GM12878 (cell line): ENCODE measurements at regions not wholly inside any gene's neighbourhood (a gene's known extent, or its start where the extent isn't known, plus 50 kb on each side); places are given as distances from the start of the nearest gene placed in this dataset.
"Not testable (repeated sequence)": the region's sequence is repeated elsewhere in the genome, so short reads cannot be mapped to it uniquely, and the experiment has no call there.

Source experiments
- ATAC-seq: fragments of 200-7000 bp; cut with Tn5 transposase; 3 replicates; pipeline ENCODE4 v1.9.1; 2020; ENCODE audit warnings: mild to moderate bottlenecking, moderate library complexity
- BruUV-seq: library from RNA; stranded (reverse); fragments of 400-500 nt; replicated peaks from 2 replicates; lab custom pipeline; 2021; lab: Mats Ljungman, UMichigan
- CTCF ChIA-PET: fragments of 300-600 bp; sonication (Branson Sonifier 250); formaldehyde crosslinking; extraction: SDS; loops from one replicate; lab custom pipeline; 2021; ENCODE audit warnings: inconsistent platforms; lab: Yijun Ruan, JAX
- POLR2A ChIA-PET: fragments of 350-600 bp; formaldehyde crosslinking; extraction: SDS; loops from one replicate; lab custom pipeline; 2021; ENCODE audit warnings: inconsistent platforms; lab: Charles Lee
- RAD21 ChIA-PET: fragments of 300-600 bp; sonication (Branson Sonifier 250); formaldehyde crosslinking; loops from one replicate; lab custom pipeline; 2023; ENCODE audit warnings: antibody characterized with exemption; ENCODE audit not compliant: unreplicated experiment; lab: Charles Lee
- SMC1A ChIA-PET: fragments of 300-600 bp; sonication (Branson Sonifier 250); formaldehyde crosslinking; loops from one replicate; lab custom pipeline; 2023; ENCODE audit not compliant: unreplicated experiment, uncharacterized antibody; lab: Charles Lee
- DNase-seq: peaks from one replicate; pipeline ENCODE4 v3.0.0-alpha.2; 2011; ENCODE audit warnings: low read depth, low spot score
- FAIRE-seq: peaks from 3 replicates; lab custom pipeline; 2011; peaks lifted over from hg19 to GRCh38; lab: Jason Lieb, UNC
- H2AFZ ChIP-seq: 2 replicates; pipeline ENCODE4 v1.6.0; 2011; ENCODE audit warnings: low read depth, low read length, control low read depth; ENCODE audit not compliant: control insufficient read depth
- H3K27ac ChIP-seq: 2 replicates; pipeline ENCODE4 v1.5.1; 2011; ENCODE audit warnings: control low read depth; ENCODE audit not compliant: control insufficient read depth, insufficient read depth
- H3K27me3 ChIP-seq, 2 experiments: replicated peaks in 1 of 2; 2 replicates each; pipeline versions ENCODE4 v1.6.0 to v1.6.1; 2011; ENCODE audit warnings: low read length in 1 of 2; ENCODE audit not compliant: control insufficient read depth in 2 of 2, insufficient read depth in 2 of 2
- H3K36me3 ChIP-seq, 2 experiments: 2 replicates each; pipeline ENCODE4 v1.5.1; 2011; ENCODE audit warnings: low read length in 1 of 2; ENCODE audit not compliant: control insufficient read depth in 2 of 2, insufficient read depth in 2 of 2
- H3K4me1 ChIP-seq: 2 replicates; pipeline ENCODE4 v1.6.1; 2011; ENCODE audit warnings: mild to moderate bottlenecking, low read length, moderate library complexity, mixed read lengths; ENCODE audit not compliant: control insufficient read depth, insufficient read depth
- H3K4me2 ChIP-seq: 2 replicates; pipeline ENCODE4 v1.6.0; 2011; ENCODE audit warnings: control low read depth; ENCODE audit not compliant: control insufficient read depth, insufficient read depth
- H3K4me3 ChIP-seq: fragments of 200-600 bp; sonication (generic); 2 replicates; pipeline ENCODE4 v1.5.1; 2016
- H3K79me2 ChIP-seq: 2 replicates; pipeline ENCODE4 v1.6.0; 2011; ENCODE audit warnings: low read length; ENCODE audit not compliant: control insufficient read depth, insufficient read depth
- H3K9ac ChIP-seq: 2 replicates; pipeline ENCODE4 v1.8.0; 2011; ENCODE audit warnings: low read length, control low read depth, mixed read lengths; ENCODE audit not compliant: control insufficient read depth, insufficient read depth
- H3K9me3 ChIP-seq: replicated peaks from 3 replicates; pipeline ENCODE4 v1.5.1; 2011; ENCODE audit warnings: mild to moderate bottlenecking, low read length; ENCODE audit not compliant: control insufficient read depth, insufficient read depth
- H4K20me1 ChIP-seq: 2 replicates; pipeline ENCODE4 v1.6.0; 2011; ENCODE audit not compliant: control insufficient read depth, insufficient read depth
- BRCA1 ChIP-seq: IDR thresholded peaks from 2 replicates; pipeline ENCODE4 v1.6.1; 2011; ENCODE audit warnings: low read depth, low read length, improper control_type of control experiment
- CBX3 ChIP-seq: fragments of 200-600 bp; sonication (generic); IDR thresholded peaks from 2 replicates; pipeline ENCODE4 v1.6.1; 2016; ENCODE audit warnings: low read depth, borderline replicate concordance
- E2F4 ChIP-seq: IDR thresholded peaks from 2 replicates; pipeline ENCODE4 v1.6.1; 2012; ENCODE audit warnings: low read depth, low read length, improper control_type of control experiment
- ELK1 ChIP-seq: IDR thresholded peaks from 2 replicates; pipeline ENCODE4 v1.6.1; 2012; ENCODE audit warnings: low read depth, low read length, improper control_type of control experiment
- GABPA ChIP-seq: IDR thresholded peaks from 2 replicates; pipeline ENCODE4 v1.6.1; 2014; ENCODE audit warnings: antibody characterized with exemption, low read depth, mild to moderate bottlenecking, inconsistent platforms
- HCFC1 ChIP-seq: fragments of 150-350 bp; IDR thresholded peaks from 2 replicates; pipeline ENCODE4 v1.6.1; 2014; ENCODE audit warnings: low read length
- JUNB ChIP-seq: IDR thresholded peaks from 2 replicates; pipeline ENCODE4 v1.6.1; 2016; ENCODE audit warnings: antibody characterized with exemption, mild to moderate bottlenecking
- NR2C1 ChIP-seq: fragments of 450-650 bp; IDR thresholded peaks from 2 replicates; pipeline ENCODE4 v1.6.1; 2017; ENCODE audit warnings: antibody characterized with exemption, mild to moderate bottlenecking, moderate library complexity
- PBX3 ChIP-seq: IDR thresholded peaks from 2 replicates; pipeline ENCODE4 v1.6.1; 2011; ENCODE audit warnings: mild to moderate bottlenecking, low read depth, low read length, moderate library complexity; ENCODE audit not compliant: insufficient replicate concordance
- RELA ChIP-seq: fragments of 450-650 bp; IDR thresholded peaks from 2 replicates; pipeline ENCODE4 v1.8.0; 2014; ENCODE audit warnings: borderline replicate concordance; ENCODE audit not compliant: partially characterized antibody
- RUNX3 ChIP-seq: IDR thresholded peaks from 2 replicates; pipeline ENCODE4 v1.6.1; 2012; ENCODE audit warnings: low read length, inconsistent platforms
- TCF12 ChIP-seq: IDR thresholded peaks from 2 replicates; pipeline ENCODE4 v1.6.1; 2011; ENCODE audit warnings: low read depth, mild to moderate bottlenecking, low read length
- WGBS: methylation state at CpG from one replicate; pipeline ENCODE4 v1.1.6; 2016; ENCODE audit warnings: low lambda C conversion rate; ENCODE audit not compliant: insufficient replicate concordance, insufficient coverage; ENCODE audit errors: missing lambda C conversion rate; 5-methylcytosine and 5-hydroxymethylcytosine counted together
- in situ Hi-C: fragments of 300-500 bp; cut with MboI; formaldehyde crosslinking; loops from 9 replicates; pipeline ENCODE4 v1.14.3; 2018; ENCODE audit warnings: mixed read lengths
- intact Hi-C: fragments of 100-400 bp; cut with micrococcal nuclease; formaldehyde crosslinking; loops from one replicate; pipeline ENCODE4 v1.14.2; 2022; ENCODE audit not compliant: unreplicated experiment

GRCh38 chr5:53407373-53407772 lies 73.1 kb upstream of the FST start (continued):
- TF ChIP-seq PBX3 = no peak
- no peak for TF ChIP-seq RELA
- TF ChIP-seq E2F4 = no peak

- CTCF ChIA-PET = no interaction called here
- in situ Hi-C loops = no loop called here
- 0% methylated on average over 1 of the region's 1 CpG for WGBS
Measured at GRCh38 chr5:53411388-53411787, 69.0 kb upstream of the FST start.

GRCh38 chr5:53412499-53412898 lies 67.9 kb upstream of the FST start:
- BruUV-seq, H3K79me2 ChIP-seq, H3K36me3 ChIP-seq, H3K4me3 ChIP-seq, RAD21 ChIA-PET, H4K20me1 ChIP-seq, intact Hi-C loops, SMC1A ChIA-PET, H3K9me3 ChIP-seq, DNase-seq, H3K4me2 ChIP-seq, H3K27ac ChIP-seq, H3K27me3 ChIP-seq, ATAC-seq, H3K4me1 ChIP-seq, FAIRE-seq, H3K9ac ChIP-seq, H2AFZ ChIP-seq, CTCF ChIA-PET, in situ Hi-C loops, POLR2A ChIA-PET: not testable (repeated sequence)
- 66% methylated on average over 5 of the region's 5 CpGs for WGBS

More at GRCh38 chr5:53411388-53411787, 69.0 kb upstream of the FST start:
- ChIA-PET POLR2A (no interaction called here), SMC1A (no interaction called here), RAD21 (no interaction called here)
- Histone ChIP-seq H3K4me2 (no peak overlapping the region), H3K4me3 (no peak overlapping the region), H3K9ac (no peak overlapping the region), H3K36me3 (no peaks in the 10 kb centered on the region), H2AFZ (peak overlapping the region; percentile 39), H3K4me1 (no peaks in the 10 kb centered on the region), H4K20me1 (no peaks in the 10 kb centered on the region), H3K27ac (no peak overlapping the region), H3K9me3 (no peaks in the 10 kb centered on the region; the same call in 2 of the 3 replicates), H3K79me2 (no peaks in the 10 kb centered on the region), H3K27me3 (no peaks in the 10 kb centered on the region)
- intact Hi-C loops = no loop called here
- no peak for DNase-seq
- TF ChIP-seq ELK1 (no peak), HCFC1 (no peak), NR2C1 (no peak), CBX3 (no peak), JUNB (no peak), TCF12 (no peak), BRCA1 (no peak), GABPA (no peak), RUNX3 (no peak)
- BruUV-seq = no TSS peak
- FAIRE-seq = no peak
- peak; percentile 62 for ATAC-seq
